ENCODE measurements at regions not wholly inside any gene's neighbourhood (a gene's known extent, or its start where the extent isn't known, plus 50 kb on each side); places are given as distances from the start of the nearest gene placed in this dataset.

GRCh38 chr3:177300039-177300833 lies 103.0 kb upstream of the TBL1XR1 start:
- in situ Hi-C loops (cut with HindIII; ENCODE audit: low sequenced_read_pairs): no loop called here

GRCh38 chr3:177300842-177301241 lies 103.6 kb upstream of the TBL1XR1 start:
- in situ Hi-C loops (cut with HindIII; ENCODE audit: low sequenced_read_pairs): no loop called here

- in situ Hi-C loops (cut with HindIII; ENCODE audit: low sequenced_read_pairs): no loop called here
These were observed 109.0 kb upstream of the TBL1XR1 start for GRCh38 chr3:177306252-177306651.

- in situ Hi-C loops (cut with HindIII; ENCODE audit: low sequenced_read_pairs): no loop called here
These were observed 110.1 kb upstream of the TBL1XR1 start for GRCh38 chr3:177307391-177307790.

- in situ Hi-C loops (cut with HindIII; ENCODE audit: low sequenced_read_pairs): no loop called here
These were observed 110.5 kb upstream of the TBL1XR1 start for GRCh38 chr3:177307826-177308225.

GRCh38 chr3:177308286-177308685 lies 111.0 kb upstream of the TBL1XR1 start:
- in situ Hi-C loops (cut with HindIII; ENCODE audit: low sequenced_read_pairs): no loop called here

GRCh38 chr3:177308911-177309310 lies 111.6 kb upstream of the TBL1XR1 start:
- in situ Hi-C loops (cut with HindIII; ENCODE audit: low sequenced_read_pairs): no loop called here

GRCh38 chr3:177312491-177312890 lies 115.2 kb upstream of the TBL1XR1 start:
- in situ Hi-C loops (cut with HindIII; ENCODE audit: low sequenced_read_pairs): no loop called here

GRCh38 chr3:177314897-177315296 lies 117.6 kb upstream of the TBL1XR1 start:
- in situ Hi-C loops (cut with HindIII; ENCODE audit: low sequenced_read_pairs): no loop called here

GRCh38 chr3:177317247-177317646 lies 120.0 kb upstream of the TBL1XR1 start:
- in situ Hi-C loops (cut with HindIII; ENCODE audit: low sequenced_read_pairs): no loop called here

- in situ Hi-C loops (cut with HindIII; ENCODE audit: low sequenced_read_pairs): no loop called here
These were observed 121.3 kb upstream of the TBL1XR1 start for GRCh38 chr3:177318559-177318958.

- in situ Hi-C loops (cut with HindIII; ENCODE audit: low sequenced_read_pairs): no loop called here
These were observed 123.5 kb upstream of the TBL1XR1 start for GRCh38 chr3:177320765-177321247.

GRCh38 chr3:177321819-177322218 lies 124.5 kb upstream of the TBL1XR1 start:
- in situ Hi-C loops (cut with HindIII; ENCODE audit: low sequenced_read_pairs): no loop called here

GRCh38 chr3:177322881-177323280 lies 125.6 kb upstream of the TBL1XR1 start:
- in situ Hi-C loops (cut with HindIII; ENCODE audit: low sequenced_read_pairs): no loop called here

GRCh38 chr3:177329854-177330253 lies 132.6 kb upstream of the TBL1XR1 start:
- in situ Hi-C loops (cut with HindIII; ENCODE audit: low sequenced_read_pairs): no loop called here

- in situ Hi-C loops (cut with HindIII; ENCODE audit: low sequenced_read_pairs): no loop called here
These were observed 133.5 kb upstream of the TBL1XR1 start for GRCh38 chr3:177330779-177331178.

- in situ Hi-C loops (cut with HindIII; ENCODE audit: low sequenced_read_pairs): no loop called here
These were observed 134.0 kb upstream of the TBL1XR1 start for GRCh38 chr3:177331203-177331835.

- in situ Hi-C loops (cut with HindIII; ENCODE audit: low sequenced_read_pairs): no loop called here
These were observed 135.7 kb upstream of the TBL1XR1 start for GRCh38 chr3:177332955-177333354.

- in situ Hi-C loops (cut with HindIII; ENCODE audit: low sequenced_read_pairs): no loop called here
These were observed 136.5 kb upstream of the TBL1XR1 start for GRCh38 chr3:177333533-177334520.

GRCh38 chr3:177334803-177335202 lies 137.5 kb upstream of the TBL1XR1 start:
- in situ Hi-C loops (cut with HindIII; ENCODE audit: low sequenced_read_pairs): no loop called here

- in situ Hi-C loops (cut with HindIII; ENCODE audit: low sequenced_read_pairs): no loop called here
These were observed 138.4 kb upstream of the TBL1XR1 start for GRCh38 chr3:177335728-177336127.
